Neural progenitor cell (in vitro differentiated cells): ENCODE measurements at regions not wholly inside any gene's neighbourhood (a gene's known extent, or its start where the extent isn't known, plus 50 kb on each side); places are given as distances from the start of the nearest gene placed in this dataset.

Experiments used
- DNase-seq: peaks from one replicate; pipeline ENCODE4 v3.0.0-alpha.2; 2016; ENCODE audit warnings: low spot score
- H2AFZ ChIP-seq: fragments of 200-600 bp; sonication (generic); replicated peaks from 2 replicates; pipeline ENCODE4 v1.6.1; 2016; ENCODE audit warnings: antibody characterized with exemption
- H3F3A ChIP-seq: fragments of 200-600 bp; sonication (generic); 2 replicates; pipeline ENCODE4 v1.6.1; 2016; ENCODE audit warnings: antibody characterized with exemption, low read depth
- H3K27ac ChIP-seq: fragments of 200-600 bp; sonication (generic); 2 replicates; pipeline ENCODE4 v1.5.1; 2016; ENCODE audit warnings: mild to moderate bottlenecking
- H3K27me3 ChIP-seq: fragments of 200-600 bp; sonication (generic); 2 replicates; pipeline ENCODE4 v1.6.1; 2016; ENCODE audit warnings: mild to moderate bottlenecking, moderate library complexity
- H3K36me3 ChIP-seq: fragments of 200-600 bp; sonication (generic); 2 replicates; pipeline ENCODE4 v1.5.1; 2016
- H3K4me1 ChIP-seq: fragments of 200-600 bp; sonication (generic); 2 replicates; pipeline ENCODE4 v1.6.1; 2016; ENCODE audit warnings: mixed run types
- H3K4me2 ChIP-seq: fragments of 200-600 bp; sonication (generic); 2 replicates; pipeline ENCODE4 v1.6.1; 2016
- H3K4me3 ChIP-seq: fragments of 200-600 bp; sonication (generic); 2 replicates; pipeline ENCODE4 v1.5.1; 2016
- H3K79me2 ChIP-seq: fragments of 200-600 bp; sonication (generic); 2 replicates; pipeline ENCODE4 v1.6.1; 2016; ENCODE audit warnings: low read depth
- H3K9ac ChIP-seq: fragments of 200-600 bp; sonication (generic); 2 replicates; pipeline ENCODE4 v1.6.1; 2016
- H3K9me3 ChIP-seq: fragments of 200-600 bp; sonication (generic); 2 replicates; pipeline ENCODE4 v1.5.1; 2016; ENCODE audit warnings: low read depth
- H4K20me1 ChIP-seq: fragments of 200-600 bp; sonication (generic); 2 replicates; pipeline ENCODE4 v1.6.1; 2016; ENCODE audit warnings: low read depth
- H3K27ac Mint-ChIP-seq: 3 replicates; pipeline ENCODE4 v1.8.0; 2021; ENCODE audit warnings: mixed read lengths
- H3K27me3 Mint-ChIP-seq: 2 replicates; pipeline ENCODE4 v1.8.0; 2022; ENCODE audit warnings: low read depth, mild to moderate bottlenecking, inconsistent platforms, moderate library complexity, mixed read lengths; ENCODE audit not compliant: insufficient read depth
- H3K36me3 Mint-ChIP-seq: 3 replicates; pipeline ENCODE4 v1.8.0; 2021; ENCODE audit warnings: mixed read lengths
- H3K4me1 Mint-ChIP-seq: 3 replicates; pipeline ENCODE4 v1.8.0; 2021; ENCODE audit warnings: mixed read lengths
- H3K4me3 Mint-ChIP-seq: 3 replicates; pipeline ENCODE4 v1.8.0; 2021; ENCODE audit warnings: mild to moderate bottlenecking, moderate library complexity, mixed read lengths
- H3K9me3 Mint-ChIP-seq: 3 replicates; pipeline ENCODE4 v1.8.0; 2020; ENCODE audit warnings: mixed read lengths
- CTCF ChIP-seq: fragments of 200-600 bp; sonication (generic); IDR thresholded peaks from 2 replicates; pipeline ENCODE4 v1.5.1; 2017; ENCODE audit warnings: antibody characterized with exemption, mild to moderate bottlenecking
- EZH2 ChIP-seq: fragments of 200-600 bp; sonication (generic); IDR thresholded peaks from 2 replicates; pipeline ENCODE4 v1.6.1; 2017; ENCODE audit warnings: antibody characterized with exemption, mild to moderate bottlenecking, moderate library complexity
- EZH2phosphoT487 ChIP-seq: fragments of 200-600 bp; sonication (generic); IDR thresholded peaks from 2 replicates; pipeline ENCODE4 v1.6.1; 2017; ENCODE audit warnings: antibody characterized with exemption

GRCh38 chr6:164291224-164291623 lies 876.7 kb downstream of the QKI start:
- Histone ChIP-seq H3K4me2 (no peak overlapping the region), H3K9me3 (no peaks in the 10 kb centered on the region), H2AFZ (no peak overlapping the region), H3K27ac (no peak overlapping the region), H3K36me3 (peaks cover 4% of the 10 kb centered on the region), H3K4me3 (no peak overlapping the region), H3K27me3 (no peaks in the 10 kb centered on the region), H4K20me1 (no peaks in the 10 kb centered on the region), H3K79me2 (no peaks in the 10 kb centered on the region), H3K9ac (no peak overlapping the region), H3K4me1 (no peaks in the 10 kb centered on the region), H3F3A (no peaks in the 10 kb centered on the region)
- Mint-ChIP-seq H3K36me3 (no peaks in the 10 kb centered on the region), H3K27ac (no peak overlapping the region), H3K4me1 (no peaks in the 10 kb centered on the region), H3K27me3 (peaks cover 2% of the 10 kb centered on the region), H3K4me3 (no peak overlapping the region), H3K9me3 (peaks cover 4% of the 10 kb centered on the region)
- TF ChIP-seq EZH2phosphoT487 (no peak), CTCF (no peak), EZH2 (no peak)
- DNase-seq = no peak

DNA sequence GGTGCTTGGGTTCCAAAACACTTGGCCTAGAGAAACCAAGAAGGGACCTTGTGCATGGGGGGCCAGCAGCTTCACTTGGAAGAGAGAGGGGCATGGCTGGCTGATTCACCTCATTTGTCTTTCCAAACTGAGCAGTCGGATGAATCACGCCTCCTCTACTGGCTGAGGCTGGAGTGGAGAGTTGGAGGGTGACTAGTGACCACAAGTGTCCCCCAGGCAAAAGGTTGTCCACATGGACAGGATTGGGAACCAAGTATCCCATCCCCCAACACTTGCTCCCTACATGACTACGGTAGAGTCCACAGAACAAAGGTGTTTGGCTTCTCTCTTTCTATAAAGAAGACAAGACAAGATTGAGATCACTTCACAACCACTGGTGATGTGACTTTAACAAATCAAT lies 875.6 kb downstream of the QKI start:
- DNase-seq = no peak
- H3F3A ChIP-seq = no peaks in the 10 kb centered on the region
- no peak overlapping the region for H3K27ac ChIP-seq
- Mint-ChIP-seq H3K4me3 (no peak overlapping the region), H3K27me3 (no peaks in the 10 kb centered on the region), H3K36me3 (no peaks in the 10 kb centered on the region), H3K4me1 (no peaks in the 10 kb centered on the region), H3K9me3 (peaks cover 4% of the 10 kb centered on the region), H3K27ac (no peak overlapping the region)
- TF ChIP-seq EZH2 = no peak
- no peak for TF ChIP-seq EZH2phosphoT487
- TF ChIP-seq CTCF = no peak
- no peak overlapping the region for H3K9ac ChIP-seq
- H3K79me2 ChIP-seq = no peaks in the 10 kb centered on the region
- no peak overlapping the region for H2AFZ ChIP-seq
- no peaks in the 10 kb centered on the region for H3K9me3 ChIP-seq
- no peak overlapping the region for H3K4me2 ChIP-seq
- no peaks in the 10 kb centered on the region for H3K27me3 ChIP-seq
- peaks cover 4% of the 10 kb centered on the region for H3K36me3 ChIP-seq
- no peaks in the 10 kb centered on the region for H4K20me1 ChIP-seq
- no peaks in the 10 kb centered on the region for H3K4me1 ChIP-seq
- H3K4me3 ChIP-seq = no peak overlapping the region

- no peaks in the 10 kb centered on the region for H3K9me3 Mint-ChIP-seq
- H3K9me3 ChIP-seq = no peaks in the 10 kb centered on the region
- no peak overlapping the region for H3K4me3 Mint-ChIP-seq
- H4K20me1 ChIP-seq = no peaks in the 10 kb centered on the region
- H3K4me1 ChIP-seq = no peaks in the 10 kb centered on the region
- H2AFZ ChIP-seq = no peak overlapping the region
- H3K27ac Mint-ChIP-seq = no peak overlapping the region
- peaks cover 2% of the 10 kb centered on the region for H3K36me3 ChIP-seq
- no peaks in the 10 kb centered on the region for H3K79me2 ChIP-seq
- H3K9ac ChIP-seq = no peak overlapping the region
- no peaks in the 10 kb centered on the region for H3K27me3 Mint-ChIP-seq
- no peaks in the 10 kb centered on the region for H3K27me3 ChIP-seq
- H3F3A ChIP-seq = no peaks in the 10 kb centered on the region
- no peak overlapping the region for H3K4me2 ChIP-seq
- no peaks in the 10 kb centered on the region for H3K4me1 Mint-ChIP-seq
- TF ChIP-seq EZH2phosphoT487 (no peak), EZH2 (no peak), CTCF (no peak)
- no peak overlapping the region for H3K27ac ChIP-seq
- H3K36me3 Mint-ChIP-seq = no peaks in the 10 kb centered on the region
- no peak for DNase-seq
- H3K4me3 ChIP-seq = no peak overlapping the region
Measured at GRCh38 chr6:164286011-164286410, 871.5 kb downstream of the QKI start.

GRCh38 chr6:164283574-164283973 lies 869.1 kb downstream of the QKI start:
- Histone ChIP-seq H3K79me2 (no peaks in the 10 kb centered on the region), H3K4me2 (no peak overlapping the region), H3K9ac (no peak overlapping the region), H3K4me1 (no peaks in the 10 kb centered on the region), H2AFZ (no peak overlapping the region), H3F3A (no peaks in the 10 kb centered on the region), H3K27me3 (no peaks in the 10 kb centered on the region), H3K9me3 (no peaks in the 10 kb centered on the region), H3K36me3 (no peaks in the 10 kb centered on the region), H3K4me3 (no peak overlapping the region), H3K27ac (no peak overlapping the region), H4K20me1 (no peaks in the 10 kb centered on the region)
- Mint-ChIP-seq H3K9me3 (peaks cover 9% of the 10 kb centered on the region), H3K27me3 (no peaks in the 10 kb centered on the region), H3K36me3 (no peaks in the 10 kb centered on the region), H3K4me1 (no peaks in the 10 kb centered on the region), H3K27ac (no peak overlapping the region), H3K4me3 (no peak overlapping the region)
- no peak for TF ChIP-seq CTCF
- TF ChIP-seq EZH2 = no peak
- no peak for TF ChIP-seq EZH2phosphoT487
- no peak for DNase-seq
